Spleen (tissue), 7 donors: ENCODE measurements at regions not wholly inside any gene's neighbourhood (a gene's known extent, or its start where the extent isn't known, plus 50 kb on each side); places are given as distances from the start of the nearest gene placed in this dataset.

Experiments used
- CTCF ChIP-seq, 11 experiments: fragments of 200-600 bp in 7 of 11; fragments of 450-650 bp in 4 of 11; sonication (generic) in 4 of 11; IDR thresholded peaks in 8 of 11; conservative IDR thresholded peaks in 3 of 11; 1 replicate in 7 of 11; 2 replicates in 4 of 11; pipeline versions ENCODE4 v1.4.0 to v1.8.0; 2016 to 2021; ENCODE audit warnings: antibody characterized with exemption in 11 of 11, inconsistent platforms in 4 of 11, mild to moderate bottlenecking in 1 of 11
- POLR2A ChIP-seq, 3 donors: fragments of 450-650 bp; IDR thresholded peaks; one replicate each; pipeline ENCODE4 v1.5.1; 2017; ENCODE audit warnings: antibody characterized with exemption in 3 of 3, mild to moderate bottlenecking in 1 of 3
- POLR2AphosphoS5 ChIP-seq, 3 donors: sonication (generic); formaldehyde crosslinking; IDR thresholded peaks; one replicate each; pipeline ENCODE4 v1.5.1; 2017; ENCODE audit warnings: antibody characterized with exemption in 3 of 3
- donor health status: DM: no; HTN: no; CAD: no; lungs with moderate emphysema.
- donor health status: DM: no; HTN: no; CAD: no.
- donor health status: DM: no; HTN: no; CAD: no.

- TF ChIP-seq CTCF (IDR thresholded peaks at IDR 0.05 in 8 of 11, conservative IDR thresholded peaks at IDR 0.05 in 3 of 11) (no peak), POLR2A (IDR thresholded peaks at IDR 0.05) (no peak), POLR2AphosphoS5 (IDR thresholded peaks at IDR 0.05) (no peak)
These were observed 420.8 kb downstream of the HGF start for GRCh38 chr7:81349044-81349443.
